Uterus (tissue), 3 donors: ENCODE measurements at regions not wholly inside any gene's neighbourhood (a gene's known extent, or its start where the extent isn't known, plus 50 kb on each side); places are given as distances from the start of the nearest gene placed in this dataset.

ENCODE experiments used
- DNase-seq, 2 donors: peaks; one replicate each; pipeline ENCODE4 v3.0.0-alpha.2; 2019 to 2020
- H3K27ac ChIP-seq, 2 donors: fragments of 200-600 bp; sonication (generic); 1 replicate in 1 of 2; 2 replicates in 1 of 2; pipeline ENCODE4 v1.5.1; 2016 to 2018
- H3K27me3 ChIP-seq, 2 donors: fragments of 200-600 bp; sonication (generic); one replicate each; pipeline ENCODE4 v1.5.1; 2018 to 2019; ENCODE audit warnings: control low read depth in 1 of 2
- H3K36me3 ChIP-seq, 2 donors: fragments of 200-600 bp; sonication (generic); one replicate each; pipeline ENCODE4 v1.5.1; 2019; ENCODE audit warnings: control low read depth in 1 of 2
- H3K4me1 ChIP-seq, 2 donors: fragments of 200-600 bp; sonication (generic); one replicate each; pipeline ENCODE4 v1.5.1; 2018 to 2019; ENCODE audit warnings: control low read depth in 1 of 2
- H3K4me3 ChIP-seq, 2 donors: fragments of 200-600 bp; sonication (generic); 1 replicate in 1 of 2; 2 replicates in 1 of 2; pipeline ENCODE4 v1.5.1; 2018 to 2019; ENCODE audit warnings: mild to moderate bottlenecking in 1 of 2
- H3K9me3 ChIP-seq, 2 donors: fragments of 200-600 bp; sonication (generic); one replicate each; pipeline ENCODE4 v1.5.1; 2019; ENCODE audit warnings: control low read depth in 1 of 2
- CTCF ChIP-seq, 4 experiments: fragments of 200-600 bp in 2 of 4; fragments of 450-650 bp in 2 of 4; sonication (generic) in 2 of 4; IDR thresholded peaks; one replicate each; pipeline ENCODE4 v1.5.1; 2016 to 2019; ENCODE audit warnings: antibody characterized with exemption in 4 of 4, mild to moderate bottlenecking in 2 of 4, moderate library complexity in 1 of 4
- POLR2A ChIP-seq, 2 donors: fragments of 450-650 bp; IDR thresholded peaks; one replicate each; pipeline ENCODE4 v1.6.1; 2016; ENCODE audit warnings: antibody characterized with exemption in 2 of 2, mild to moderate bottlenecking in 1 of 2, moderate library complexity in 1 of 2
- intact Hi-C: fragments of 100-400 bp; cut with DNase I; formaldehyde crosslinking; loops from one replicate; pipeline ENCODE4 v1.15.1; 2023; ENCODE audit warnings: low total_unique reads
- donor health status: DM: yes; HTN: yes; CAD: no.

- no peaks in the 10 kb centered on the region for H3K36me3 ChIP-seq
- no peaks in the 10 kb centered on the region for H3K9me3 ChIP-seq
- no peak for DNase-seq
- H3K4me1 ChIP-seq = no peaks in the 10 kb centered on the region
- intact Hi-C loops = no loop called here
- TF ChIP-seq CTCF (IDR thresholded peaks at IDR 0.05) (no peak), POLR2A (IDR thresholded peaks at IDR 0.05) (no peak)
- no peak overlapping the region for H3K4me3 ChIP-seq
- no peak overlapping the region for H3K27ac ChIP-seq
- H3K27me3 ChIP-seq = no peaks in the 10 kb centered on the region
Observed at GRCh38 chr5:96117771-96118651, 156.4 kb upstream of the ELL2 start.

- Histone ChIP-seq H3K4me1 (no peaks in the 10 kb centered on the region), H3K9me3 (no peaks in the 10 kb centered on the region), H3K36me3 (no peaks in the 10 kb centered on the region), H3K27ac (no peak overlapping the region), H3K27me3 (no peaks in the 10 kb centered on the region), H3K4me3 (no peak overlapping the region)
- no peak for DNase-seq
- intact Hi-C loops = no loop called here
- TF ChIP-seq CTCF (IDR thresholded peaks at IDR 0.05) = no peak
- TF ChIP-seq POLR2A (IDR thresholded peaks at IDR 0.05) = no peak
Observed at GRCh38 chr5:96115147-96115807, 153.6 kb upstream of the ELL2 start.

- H3K27me3 ChIP-seq = no peaks in the 10 kb centered on the region
- DNase-seq = no peak
- no peaks in the 10 kb centered on the region for H3K36me3 ChIP-seq
- no peaks in the 10 kb centered on the region for H3K4me1 ChIP-seq
- TF ChIP-seq CTCF (IDR thresholded peaks at IDR 0.05) (no peak), POLR2A (IDR thresholded peaks at IDR 0.05) (no peak)
- no peaks in the 10 kb centered on the region for H3K9me3 ChIP-seq
- no peak overlapping the region for H3K27ac ChIP-seq
- H3K4me3 ChIP-seq = no peak overlapping the region
- intact Hi-C loops = no loop called here
Observed at GRCh38 chr5:96114736-96115135, 153.1 kb upstream of the ELL2 start.

- Histone ChIP-seq H3K4me3 (no peak overlapping the region), H3K36me3 (no peaks in the 10 kb centered on the region), H3K27ac (no peak overlapping the region), H3K27me3 (no peaks in the 10 kb centered on the region), H3K9me3 (no peaks in the 10 kb centered on the region), H3K4me1 (no peaks in the 10 kb centered on the region)
- no peak for DNase-seq
- intact Hi-C loops = no loop called here
- no peak for TF ChIP-seq POLR2A (IDR thresholded peaks at IDR 0.05)
- no peak for TF ChIP-seq CTCF (IDR thresholded peaks at IDR 0.05)
Observed at GRCh38 chr5:96113170-96113939, 151.7 kb upstream of the ELL2 start.
